PC-3 (cell line): ENCODE measurements at regions not wholly inside any gene's neighbourhood (a gene's known extent, or its start where the extent isn't known, plus 50 kb on each side); places are given as distances from the start of the nearest gene placed in this dataset.

ENCODE experiments used
- ATAC-seq: fragments of 200-7000 bp; cut with Tn5 transposase; 2 replicates; pipeline ENCODE4 v1.9.1; 2020; ENCODE audit warnings: mild to moderate bottlenecking, moderate library complexity
- BruUV-seq: library from RNA; stranded (reverse); fragments of 400-500 nt; replicated peaks from 2 replicates; lab custom pipeline; 2021; lab: Mats Ljungman, UMichigan
- CTCF ChIA-PET: fragments of 300-600 bp; sonication (Branson Sonifier 250); formaldehyde crosslinking; loops from one replicate; lab custom pipeline; 2022; ENCODE audit warnings: antibody characterized with exemption; lab: Charles Lee
- POLR2A ChIA-PET: fragments of 300-600 bp; sonication (Branson Sonifier 250); formaldehyde crosslinking; loops from one replicate; lab custom pipeline; 2022; ENCODE audit warnings: antibody characterized with exemption; ENCODE audit not compliant: unreplicated experiment; lab: Charles Lee
- DNase-seq: peaks from one replicate; pipeline ENCODE4 v3.0.0-alpha.2; 2015
- H2AFZ ChIP-seq: fragments of 300-600 bp; sonication (generic); 2 replicates; pipeline ENCODE4 v1.6.0; 2016; ENCODE audit warnings: antibody characterized with exemption, low read length
- H3F3A ChIP-seq: fragments of 300-600 bp; sonication (generic); one replicate; pipeline ENCODE4 v1.6.0; 2017; ENCODE audit warnings: antibody characterized with exemption, low read length, control low read depth, mild to moderate bottlenecking; ENCODE audit not compliant: unreplicated experiment
- H3K27ac ChIP-seq: fragments of 300-600 bp; sonication (generic); 2 replicates; pipeline ENCODE4 v1.5.1; 2016; ENCODE audit warnings: mild to moderate bottlenecking, low read length
- H3K27me3 ChIP-seq: fragments of 300-600 bp; sonication (generic); 2 replicates; pipeline ENCODE4 v1.6.1; 2016; ENCODE audit warnings: low read length, mixed read lengths
- H3K36me3 ChIP-seq: fragments of 300-600 bp; sonication (generic); 2 replicates; pipeline ENCODE4 v1.6.1; 2016; ENCODE audit warnings: low read depth, mixed run types, low read length, mixed read lengths
- H3K4me1 ChIP-seq: fragments of 300-600 bp; sonication (generic); 2 replicates; pipeline ENCODE4 v1.5.1; 2016; ENCODE audit warnings: low read length; ENCODE audit not compliant: insufficient read depth
- H3K4me2 ChIP-seq: fragments of 300-600 bp; sonication (generic); 2 replicates; pipeline ENCODE4 v1.6.0; 2016; ENCODE audit warnings: low read length
- H3K4me3 ChIP-seq: fragments of 300-600 bp; sonication (generic); 2 replicates; pipeline ENCODE4 v1.5.1; 2016; ENCODE audit warnings: mild to moderate bottlenecking, low read length, mixed read lengths
- H3K79me2 ChIP-seq: fragments of 300-600 bp; sonication (generic); 2 replicates; pipeline ENCODE4 v1.6.1; 2017; ENCODE audit warnings: low read length, mixed read lengths
- H3K9ac ChIP-seq: fragments of 300-600 bp; sonication (generic); 2 replicates; pipeline ENCODE4 v1.6.0; 2016; ENCODE audit warnings: mild to moderate bottlenecking, low read length
- H3K9me2 ChIP-seq: fragments of 300-600 bp; sonication (generic); replicated peaks from 2 replicates; pipeline ENCODE4 v1.6.1; 2016; ENCODE audit warnings: mixed run types, low read length, mixed read lengths
- H3K9me3 ChIP-seq: fragments of 300-600 bp; sonication (generic); 2 replicates; pipeline ENCODE4 v1.6.1; 2016; ENCODE audit warnings: low read length, mixed read lengths
- H4K20me1 ChIP-seq: fragments of 300-600 bp; sonication (generic); 2 replicates; pipeline ENCODE4 v1.6.1; 2016; ENCODE audit warnings: low read length, mixed read lengths
- CTCF ChIP-seq: fragments of 300-600 bp; sonication (generic); conservative IDR thresholded peaks from 2 replicates; pipeline ENCODE4 v1.5.1; 2017; ENCODE audit warnings: antibody characterized with exemption, low read depth, mild to moderate bottlenecking, low read length
- EZH2 ChIP-seq: fragments of 300-600 bp; sonication (generic); IDR thresholded peaks from one replicate; pipeline ENCODE4 v1.6.1; 2017; ENCODE audit warnings: antibody characterized with exemption, mild to moderate bottlenecking, low read length; ENCODE audit not compliant: unreplicated experiment
- EZH2phosphoT487 ChIP-seq: fragments of 300-600 bp; sonication (generic); IDR thresholded peaks from 2 replicates; pipeline ENCODE4 v1.6.1; 2018; ENCODE audit warnings: mild to moderate bottlenecking, antibody characterized with exemption, low read length, borderline replicate concordance
- intact Hi-C: fragments of 100-400 bp; cut with micrococcal nuclease; formaldehyde crosslinking; loops from 2 replicates; pipeline ENCODE4 v1.9.0; 2023

DNA sequence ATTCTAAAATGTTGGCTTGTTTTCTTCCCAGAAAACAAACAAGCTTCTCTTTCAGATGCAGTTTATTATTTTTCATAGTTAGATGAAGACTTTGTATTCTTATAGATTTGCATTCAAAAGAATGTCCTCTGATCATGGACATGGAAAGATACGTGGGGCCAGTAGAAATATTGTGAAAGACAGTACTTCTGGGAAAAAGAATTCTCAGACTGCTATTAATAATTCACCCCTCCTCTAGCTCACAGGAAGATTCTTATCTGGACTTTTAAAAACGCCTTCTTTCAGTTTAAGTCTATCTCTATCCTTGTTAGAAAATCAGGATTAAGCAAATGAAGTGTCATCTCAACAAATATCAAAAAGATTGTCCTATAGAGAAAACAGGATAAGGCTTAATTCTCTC, 514.1 kb upstream of the ADAMTS9 start:
- no peak overlapping the region for H3K9ac ChIP-seq
- POLR2A ChIA-PET: no interaction called here
- no peaks in the 10 kb centered on the region for H3K4me1 ChIP-seq
- no TSS peak for BruUV-seq
- H3F3A ChIP-seq: no peaks in the 10 kb centered on the region
- H3K27ac ChIP-seq: no peak overlapping the region
- TF ChIP-seq EZH2phosphoT487: no peak
- no peak for TF ChIP-seq EZH2
- no peaks in the 10 kb centered on the region for H3K27me3 ChIP-seq
- CTCF ChIA-PET: no interaction called here
- no peaks in the 10 kb centered on the region for H3K36me3 ChIP-seq
- H3K79me2 ChIP-seq: no peaks in the 10 kb centered on the region
- no peaks in the 10 kb centered on the region for H4K20me1 ChIP-seq
- intact Hi-C loops: no loop called here
- no peaks in the 10 kb centered on the region for H3K9me3 ChIP-seq
- no peak for ATAC-seq
- no peak overlapping the region for H2AFZ ChIP-seq
- no peaks in the 10 kb centered on the region for H3K9me2 ChIP-seq
- H3K4me2 ChIP-seq: no peak overlapping the region
- DNase-seq: no peak
- H3K4me3 ChIP-seq: no peak overlapping the region

- H3K27me3 ChIP-seq: no peaks in the 10 kb centered on the region
- TF ChIP-seq EZH2 (no peak), EZH2phosphoT487 (no peak), CTCF (no peak)
- ChIA-PET CTCF (no interaction called here), POLR2A (no interaction called here)
- no peaks in the 10 kb centered on the region for H3K9me2 ChIP-seq
- no peak overlapping the region for H3K4me3 ChIP-seq
- H2AFZ ChIP-seq: no peak overlapping the region
- H3K9me3 ChIP-seq: no peaks in the 10 kb centered on the region
- no peak for ATAC-seq
- H3K36me3 ChIP-seq: no peaks in the 10 kb centered on the region
- no peaks in the 10 kb centered on the region for H3K4me1 ChIP-seq
- DNase-seq: no peak
- BruUV-seq: no TSS peak
- no peak overlapping the region for H3K4me2 ChIP-seq
- no peak overlapping the region for H3K27ac ChIP-seq
- intact Hi-C loops: no loop called here
- no peaks in the 10 kb centered on the region for H3F3A ChIP-seq
- no peaks in the 10 kb centered on the region for H3K79me2 ChIP-seq
- H4K20me1 ChIP-seq: no peaks in the 10 kb centered on the region
- H3K9ac ChIP-seq: no peak overlapping the region
These were observed 512.6 kb upstream of the ADAMTS9 start for GRCh38 chr3:65200310-65200970.

DNA sequence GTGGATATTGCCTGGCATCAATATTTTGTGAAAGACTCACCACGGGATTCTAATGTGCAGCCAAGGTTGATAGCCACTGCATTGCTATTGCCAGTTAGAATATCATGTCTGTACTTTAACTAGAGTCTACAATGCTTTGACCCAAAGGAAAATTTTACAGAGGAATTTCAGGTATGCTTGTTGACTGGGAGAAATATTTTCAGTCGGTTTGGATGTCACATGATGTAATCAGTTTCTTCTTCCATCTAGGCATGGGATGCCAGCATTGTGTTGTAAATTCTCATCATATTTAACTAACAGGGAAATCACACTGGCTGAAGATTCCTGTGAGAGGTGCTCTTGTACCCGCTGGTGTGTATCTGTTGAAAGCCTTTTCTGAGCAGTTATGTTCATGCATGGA, 508.9 kb upstream of the ADAMTS9 start:
- Histone ChIP-seq H4K20me1 (no peaks in the 10 kb centered on the region), H3F3A (no peaks in the 10 kb centered on the region), H3K9me2 (no peaks in the 10 kb centered on the region), H3K4me3 (no peak overlapping the region), H3K36me3 (no peaks in the 10 kb centered on the region), H3K27me3 (no peaks in the 10 kb centered on the region), H3K4me2 (no peak overlapping the region), H3K9me3 (no peaks in the 10 kb centered on the region), H3K9ac (no peak overlapping the region), H2AFZ (no peak overlapping the region), H3K4me1 (no peaks in the 10 kb centered on the region), H3K27ac (no peak overlapping the region), H3K79me2 (no peaks in the 10 kb centered on the region)
- ATAC-seq: no peak
- no TSS peak for BruUV-seq
- ChIA-PET POLR2A (no interaction called here), CTCF (no interaction called here)
- TF ChIP-seq CTCF (no peak), EZH2phosphoT487 (no peak), EZH2 (no peak)
- DNase-seq: no peak
- intact Hi-C loops: no loop called here
